HG03378 (cell line): ENCODE measurements at regions not wholly inside any gene's neighbourhood (a gene's known extent, or its start where the extent isn't known, plus 50 kb on each side); places are given as distances from the start of the nearest gene placed in this dataset.
"Not testable (repeated sequence)": the region's sequence is repeated elsewhere in the genome, so short reads cannot be mapped to it uniquely, and the experiment has no call there.

Experiments
- ATAC-seq: cut with Tn5 transposase; IDR thresholded peaks from one replicate; pipeline ENCODE4 v1.9.1; 2021; ENCODE audit warnings: mild to moderate bottlenecking, moderate library complexity; ENCODE audit not compliant: unreplicated experiment

- ATAC-seq, result no peak
These were observed 1491.7 kb upstream of the RAG2 start for GRCh38 chr11:38089726-38090125.

DNA sequence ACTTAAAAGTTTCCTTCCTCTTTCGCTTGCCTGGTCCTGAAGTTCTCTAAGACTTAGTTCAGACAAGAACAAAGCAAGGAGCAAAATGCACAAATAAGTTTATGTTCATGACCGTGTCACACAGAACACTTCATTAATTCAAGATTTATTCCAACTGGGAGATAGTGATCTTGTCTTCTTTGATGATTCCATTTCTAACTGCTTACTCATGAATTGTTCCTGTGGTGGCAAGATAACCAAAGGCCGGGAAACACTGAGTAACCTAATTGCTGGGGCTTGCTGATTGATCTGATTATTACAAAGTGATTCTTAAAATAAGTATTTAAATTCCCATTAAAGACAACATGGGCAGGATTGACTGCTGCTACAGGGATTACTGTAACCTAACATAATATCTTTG lies 1462.9 kb upstream of the RAG2 start:
- no peak for ATAC-seq

GRCh38 chr11:38060136-38060535 lies 1462.1 kb upstream of the RAG2 start:
- no peak for ATAC-seq

- ATAC-seq, result no peak
These were observed 1448.6 kb upstream of the RAG2 start for GRCh38 chr11:38046571-38047135.

DNA sequence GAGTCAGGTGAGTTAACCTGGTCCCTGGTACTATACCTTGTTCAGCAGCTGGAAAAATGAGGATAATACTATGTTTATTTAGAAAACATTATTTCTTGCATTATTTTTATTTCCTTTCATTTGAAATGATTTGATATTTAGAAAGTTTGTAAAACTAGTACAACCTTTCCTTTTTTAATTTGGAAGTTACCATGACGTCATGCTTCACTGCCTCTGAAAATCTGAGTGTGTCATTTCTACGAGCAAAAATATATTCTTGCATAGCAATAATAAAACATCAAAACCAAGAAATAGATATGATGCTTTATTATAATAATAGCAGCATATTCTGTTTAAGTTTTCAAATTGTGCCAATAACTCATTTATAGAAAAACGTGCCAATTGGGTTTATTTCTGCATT lies 1445.0 kb upstream of the RAG2 start:
- no peak for ATAC-seq

- no peak for ATAC-seq
These were observed 1440.7 kb upstream of the RAG2 start for GRCh38 chr11:38038777-38039176.

DNA sequence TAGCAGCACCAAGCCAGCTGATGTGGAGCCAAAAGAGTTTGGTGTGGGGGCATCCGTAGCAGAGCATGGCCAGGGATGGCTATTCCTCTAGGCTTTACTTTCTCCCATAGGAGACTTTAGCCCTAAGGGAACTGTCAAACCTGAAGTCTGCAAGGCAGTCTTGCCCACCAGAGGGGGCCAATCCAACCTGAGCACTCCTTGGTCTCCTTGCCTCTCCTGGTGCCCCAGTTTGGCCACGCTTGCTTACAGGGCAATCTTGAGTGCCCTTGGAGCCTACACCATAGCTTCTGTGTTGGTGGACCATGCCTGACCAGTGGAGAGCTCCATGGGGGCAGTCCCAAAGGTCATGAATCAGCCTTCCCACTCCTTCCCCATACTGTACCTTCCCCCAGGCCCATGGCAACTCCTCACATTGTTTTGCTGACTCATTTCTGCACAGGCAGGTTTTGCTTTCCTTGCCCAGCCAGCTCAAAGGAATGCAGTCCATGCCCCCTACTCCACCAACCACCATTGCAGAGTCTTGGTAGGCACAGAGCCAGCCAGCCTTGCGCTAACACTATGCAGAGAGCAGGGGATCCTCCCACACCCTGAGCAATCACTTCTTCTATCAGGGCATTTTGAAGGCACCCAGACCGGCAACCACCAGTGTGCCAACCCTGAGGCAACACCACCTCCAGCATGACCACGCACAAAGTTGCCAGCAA lies 1421.2 kb upstream of the RAG2 start:
- no peak for ATAC-seq

DNA sequence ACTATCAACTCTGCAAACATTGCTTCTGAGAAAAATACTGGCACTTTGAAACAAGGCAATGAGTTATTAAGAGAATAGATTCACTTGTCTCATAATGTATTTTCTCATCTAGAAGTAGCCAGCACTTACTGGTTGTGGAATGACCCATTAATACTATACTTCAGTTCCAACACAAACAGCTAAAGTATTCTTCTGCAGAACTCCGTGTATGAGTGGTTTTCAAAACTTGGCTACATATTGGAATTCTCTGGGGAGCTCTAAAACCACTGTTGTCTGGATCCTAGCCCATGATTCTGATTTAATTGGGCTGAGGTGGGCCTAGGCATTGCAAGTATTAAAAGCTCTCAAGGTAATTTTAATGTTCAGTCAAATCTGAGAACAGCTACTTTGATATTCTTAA lies 1416.4 kb upstream of the RAG2 start:
- ATAC-seq, result no peak

DNA sequence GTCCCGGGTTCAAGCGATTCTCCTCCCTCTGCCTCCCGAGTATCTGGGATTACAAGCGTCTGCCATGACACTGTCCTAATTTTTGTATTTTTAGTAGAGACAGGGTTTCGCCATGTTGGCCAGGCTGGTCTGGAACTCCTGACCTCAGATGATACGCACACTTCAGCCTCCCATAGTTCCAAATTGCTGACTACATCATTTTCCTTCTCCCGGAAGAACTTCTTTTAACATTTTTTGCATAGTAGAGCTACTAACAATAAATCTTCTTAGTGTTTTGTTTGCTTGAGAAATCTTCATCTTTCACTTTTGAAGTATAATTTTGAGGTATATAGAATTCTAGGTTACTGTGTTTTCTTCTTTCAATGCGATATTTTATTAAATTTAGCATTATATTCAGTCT lies 1415.1 kb upstream of the RAG2 start:
- no peak for ATAC-seq

GRCh38 chr11:38011496-38011895 lies 1413.5 kb upstream of the RAG2 start:
- no peak for ATAC-seq

GRCh38 chr11:38009932-38010331 lies 1411.9 kb upstream of the RAG2 start:
- ATAC-seq, result no peak

DNA sequence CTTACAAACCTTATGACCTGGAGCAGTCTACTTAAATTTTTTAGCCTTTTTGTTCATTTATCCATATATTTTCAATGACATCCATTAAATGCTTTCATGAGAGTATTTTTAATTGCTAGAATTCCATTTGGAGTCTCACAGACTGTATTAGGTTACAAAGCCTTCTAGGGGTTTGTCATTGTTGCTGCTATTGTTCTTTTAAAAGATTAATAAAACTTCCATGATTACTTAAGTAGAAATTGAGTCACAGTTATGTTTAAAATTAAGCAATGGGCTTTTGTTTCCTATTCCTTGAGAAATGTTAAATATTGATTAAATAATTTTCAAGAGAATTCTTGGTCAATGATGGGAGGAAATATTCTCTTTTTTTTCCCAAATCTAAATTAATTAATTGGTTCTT lies 1408.4 kb upstream of the RAG2 start:
- no peak for ATAC-seq

GRCh38 chr11:38005597-38005996 lies 1407.6 kb upstream of the RAG2 start:
- ATAC-seq, result no peak

DNA sequence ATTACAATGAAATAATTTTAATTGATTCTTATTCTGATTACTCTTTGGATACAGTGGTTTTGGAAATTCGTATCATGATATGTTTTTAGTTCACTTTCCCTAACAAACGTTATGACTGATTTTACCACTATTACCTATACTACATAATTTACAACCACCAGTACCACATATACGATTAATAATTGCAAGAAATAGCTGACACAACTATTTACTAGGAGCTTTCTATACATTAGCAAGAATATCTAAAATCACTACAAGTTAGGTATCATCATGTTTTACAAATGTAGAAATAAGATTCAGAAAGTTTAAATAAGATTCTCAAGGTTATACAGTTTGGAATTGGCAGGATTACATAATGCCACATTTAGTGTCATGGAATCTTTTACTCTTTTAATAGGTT lies 1401.1 kb upstream of the RAG2 start:
- ATAC-seq, result no peak

DNA sequence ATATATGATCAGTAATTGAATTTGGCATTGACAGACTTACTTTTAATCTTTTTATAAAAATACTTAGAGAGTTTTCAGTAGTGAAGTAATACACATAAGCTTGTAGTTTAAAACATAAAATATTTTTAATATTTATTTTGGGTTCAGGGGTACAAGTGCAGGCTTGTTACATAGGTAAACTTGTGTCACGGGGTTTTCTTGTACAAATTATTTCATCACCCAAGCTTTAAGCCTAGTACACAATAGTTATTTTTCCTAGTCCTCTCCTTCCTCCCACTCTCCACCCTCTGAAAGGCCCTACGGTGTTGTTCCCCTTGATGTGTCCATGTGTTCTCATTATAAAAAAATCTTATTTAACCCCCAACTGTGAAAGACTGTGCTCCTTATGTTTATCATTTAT lies 1397.8 kb upstream of the RAG2 start:
- ATAC-seq, result no peak

DNA sequence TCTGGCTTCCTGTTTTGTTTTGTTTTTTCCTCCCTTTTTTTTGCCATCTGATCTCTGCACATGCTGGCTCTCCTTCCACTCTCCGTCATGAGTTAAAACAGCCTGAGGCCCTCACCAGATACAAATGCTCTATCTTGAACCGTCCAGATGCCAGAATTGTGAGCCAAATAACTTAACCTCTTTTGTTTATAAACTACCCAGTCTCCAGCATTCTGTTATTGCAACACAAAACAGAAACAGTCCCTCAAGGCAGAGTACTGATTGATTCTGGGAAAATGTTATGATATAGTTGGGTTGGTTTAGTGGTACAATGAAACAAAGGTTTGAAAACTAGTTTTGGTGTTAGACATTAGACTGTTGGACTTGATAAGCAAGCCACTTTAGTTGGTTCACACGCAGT lies 1390.0 kb upstream of the RAG2 start:
- no peak for ATAC-seq

DNA sequence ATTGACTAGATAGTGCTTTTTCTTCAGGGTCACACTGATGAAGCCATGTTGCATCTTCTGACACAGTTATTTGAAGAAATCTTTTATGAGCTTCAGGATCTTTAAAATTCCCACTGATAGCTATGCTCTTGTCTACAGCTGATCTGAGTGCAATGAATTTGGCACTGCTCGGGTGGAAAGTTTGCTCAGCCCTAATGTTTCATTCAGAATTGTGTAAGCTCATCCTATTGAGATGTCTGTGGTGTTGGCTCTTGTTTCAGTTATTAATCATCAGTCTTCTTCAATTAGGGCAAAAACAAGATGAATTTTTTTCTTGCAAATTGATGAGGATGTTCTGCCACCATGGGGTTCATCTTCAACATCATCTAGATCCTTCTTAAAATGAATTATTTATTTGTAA lies 1387.0 kb upstream of the RAG2 start:
- ATAC-seq, result no peak

DNA sequence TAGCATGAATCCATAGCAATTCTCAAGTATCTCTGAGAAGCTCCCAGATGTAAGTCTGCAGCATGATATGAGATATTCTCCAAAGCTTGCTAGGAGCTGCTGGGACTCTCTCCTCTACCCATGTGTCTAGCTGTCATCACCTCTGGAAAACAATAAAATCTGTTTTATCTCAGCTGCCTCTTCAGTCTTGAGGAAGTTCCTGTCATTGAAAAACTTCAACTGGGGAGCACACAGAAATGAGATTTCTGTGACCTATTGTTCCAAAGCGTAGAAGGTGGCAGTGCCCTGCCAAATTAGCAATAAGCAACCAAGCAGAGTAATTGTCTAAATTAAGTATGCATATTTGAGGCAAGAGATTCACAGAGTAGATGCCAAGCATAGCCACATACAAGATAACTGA lies 1380.6 kb upstream of the RAG2 start:
- no peak for ATAC-seq

- ATAC-seq, result no peak
These were observed 1375.9 kb upstream of the RAG2 start for GRCh38 chr11:37973941-37974340.

DNA sequence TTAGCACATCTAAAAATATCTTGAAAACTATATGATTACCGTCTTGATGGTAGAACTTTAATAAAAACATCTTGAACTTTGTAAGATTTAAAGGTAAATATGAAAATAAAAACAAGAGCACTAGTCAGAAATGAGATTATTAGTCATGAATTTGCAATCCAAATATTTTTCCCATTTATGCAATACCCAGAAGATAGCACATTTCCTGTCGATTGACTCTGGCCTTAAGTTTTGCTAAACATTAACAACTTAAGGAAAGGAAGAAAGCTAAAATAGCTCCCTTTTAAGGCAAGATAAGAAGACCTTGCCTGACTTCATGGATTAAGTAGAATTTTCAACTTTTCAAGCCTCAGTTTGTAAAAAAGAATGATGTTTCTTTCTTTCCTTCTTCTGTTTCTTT lies 1374.7 kb upstream of the RAG2 start:
- ATAC-seq, result no peak

DNA sequence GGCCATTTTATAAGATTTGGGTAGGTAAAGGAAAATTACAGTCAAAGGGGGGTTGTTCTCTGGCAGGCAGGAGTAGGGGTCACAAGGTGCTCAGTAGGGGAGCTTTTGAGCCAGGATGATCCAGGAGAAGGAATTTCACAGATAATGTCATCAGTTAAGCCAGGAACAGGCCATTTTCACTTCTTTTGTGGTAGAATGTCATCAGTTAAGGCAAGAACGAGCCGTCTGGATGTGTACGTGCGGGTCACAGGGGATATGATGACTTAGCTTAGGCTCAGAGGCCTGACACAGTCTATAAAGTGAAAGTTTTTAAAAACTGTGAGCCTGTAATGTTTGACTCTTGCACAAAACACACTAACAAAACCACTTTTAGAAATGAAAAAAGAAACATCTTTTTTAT lies 1371.3 kb upstream of the RAG2 start:
- not testable (repeated sequence) for ATAC-seq

DNA sequence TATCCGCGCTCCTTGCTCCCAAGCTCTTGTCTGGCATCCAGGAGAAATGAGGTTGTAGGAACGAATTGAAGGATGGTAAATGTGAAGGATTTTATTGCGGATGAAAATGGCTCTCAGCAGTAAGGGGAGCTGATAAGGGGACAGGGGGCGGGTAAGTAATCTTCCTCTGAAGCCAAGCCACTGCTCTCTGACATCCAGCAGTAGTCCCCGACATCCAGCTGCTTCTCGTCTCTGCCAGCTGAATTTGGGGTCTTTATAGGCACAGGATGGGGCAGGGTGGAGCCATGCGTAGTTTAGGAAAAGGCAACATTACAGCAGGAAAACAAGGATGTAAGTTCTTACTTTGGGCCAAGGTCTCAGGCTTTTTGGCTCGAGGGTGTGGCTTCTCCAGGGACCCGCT lies 1370.1 kb upstream of the RAG2 start:
- no peak for ATAC-seq

DNA sequence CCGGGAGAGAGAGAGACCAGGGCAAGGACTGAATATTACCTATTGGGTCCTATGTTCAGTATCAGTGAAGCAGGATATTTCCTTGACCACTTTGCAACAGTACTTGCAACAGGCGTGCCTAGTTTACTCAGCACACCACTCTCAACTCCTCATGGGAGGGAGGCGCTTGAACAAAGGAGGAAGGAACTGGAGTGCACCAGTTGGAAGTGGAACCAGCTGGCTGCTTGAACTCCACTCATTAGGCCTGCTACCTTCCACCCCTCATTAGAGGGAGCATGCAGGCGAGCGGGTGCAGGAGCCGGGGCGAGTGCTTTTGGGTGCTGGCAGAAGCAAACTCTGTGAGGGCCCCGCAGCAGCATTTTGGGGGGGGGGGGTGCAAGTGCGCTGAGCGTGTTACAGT lies 1369.6 kb upstream of the RAG2 start:
- ATAC-seq, result no peak
